ENCODE measurements at regions not wholly inside any gene's neighbourhood (a gene's known extent, or its start where the extent isn't known, plus 50 kb on each side); places are given as distances from the start of the nearest gene placed in this dataset.

DNA sequence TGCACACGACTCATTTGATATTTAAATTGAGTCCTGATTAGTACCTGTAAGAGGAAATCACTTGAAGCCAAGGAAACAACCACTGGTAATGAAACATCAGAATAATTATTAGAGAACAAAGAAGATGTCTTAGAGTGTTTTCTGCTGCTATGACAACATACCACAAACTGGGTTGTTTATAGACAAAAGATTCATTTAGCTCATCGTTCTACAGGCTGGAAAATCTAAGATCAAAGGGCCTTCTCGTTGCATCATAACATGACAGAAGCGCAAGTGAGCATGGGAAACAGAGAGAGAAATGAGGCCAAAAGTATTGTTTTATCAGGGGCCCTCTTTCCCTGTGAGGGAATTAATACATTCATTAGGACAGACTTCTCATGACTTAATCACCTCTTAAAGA, 1024.0 kb upstream of the PCDH9 start:
- Histone ChIP-seq H3K9me1 (ENCODE audit: control insufficient read depth, extremely low read depth, insufficient read depth, low read length) (no peaks in the 10 kb centered on the region), H3K27me3 (ENCODE audit: control insufficient read depth, extremely low read depth, insufficient read depth, low read length) (no peaks in the 10 kb centered on the region), H3K4me1 (ENCODE audit: control insufficient read depth, extremely low read depth, insufficient read depth, low read length) (no peaks in the 10 kb centered on the region), H3K79me2 (ENCODE audit: control insufficient read depth, insufficient read depth, low read length) (no peaks in the 10 kb centered on the region), H2AFZ (ENCODE audit: control insufficient read depth, low read length) (no peak overlapping the region), H3K4me3 (ENCODE audit: control insufficient read depth in 2 of 3, extremely low read depth in 1 of 3, insufficient read depth in 2 of 3, low read depth in 1 of 3, low read length in 3 of 3) (no peak overlapping the region), H3K36me3 (ENCODE audit: control insufficient read depth in 2 of 2, extremely low read depth in 1 of 2, insufficient read depth in 2 of 2, low read length in 2 of 2) (no peaks in the 10 kb centered on the region), H3K27ac (ENCODE audit: control insufficient read depth, insufficient read depth, low read length) (no peak overlapping the region), H3K9me3 (ENCODE audit: control insufficient read depth, low read depth, low read length) (no peaks in the 10 kb centered on the region), H3K9ac (ENCODE audit: control insufficient read depth, extremely low read depth, insufficient read depth, low read length) (no peak overlapping the region), H3K4me2 (ENCODE audit: control insufficient read depth, extremely low read depth, insufficient read depth, low read depth, low read length) (no peak overlapping the region), H4K20me1 (ENCODE audit: control insufficient read depth, extremely low read depth, insufficient read depth, low read length) (no peaks in the 10 kb centered on the region)
- dilution Hi-C loops (cut with MboI; ENCODE audit: extremely low pct_ligation_motif_present, low sequenced_read_pairs): no loop called here
- no peak for TF ChIP-seq EZH2 (IDR thresholded peaks at IDR 0.05; ENCODE audit: low read length)
- TF ChIP-seq, protein P1, sequence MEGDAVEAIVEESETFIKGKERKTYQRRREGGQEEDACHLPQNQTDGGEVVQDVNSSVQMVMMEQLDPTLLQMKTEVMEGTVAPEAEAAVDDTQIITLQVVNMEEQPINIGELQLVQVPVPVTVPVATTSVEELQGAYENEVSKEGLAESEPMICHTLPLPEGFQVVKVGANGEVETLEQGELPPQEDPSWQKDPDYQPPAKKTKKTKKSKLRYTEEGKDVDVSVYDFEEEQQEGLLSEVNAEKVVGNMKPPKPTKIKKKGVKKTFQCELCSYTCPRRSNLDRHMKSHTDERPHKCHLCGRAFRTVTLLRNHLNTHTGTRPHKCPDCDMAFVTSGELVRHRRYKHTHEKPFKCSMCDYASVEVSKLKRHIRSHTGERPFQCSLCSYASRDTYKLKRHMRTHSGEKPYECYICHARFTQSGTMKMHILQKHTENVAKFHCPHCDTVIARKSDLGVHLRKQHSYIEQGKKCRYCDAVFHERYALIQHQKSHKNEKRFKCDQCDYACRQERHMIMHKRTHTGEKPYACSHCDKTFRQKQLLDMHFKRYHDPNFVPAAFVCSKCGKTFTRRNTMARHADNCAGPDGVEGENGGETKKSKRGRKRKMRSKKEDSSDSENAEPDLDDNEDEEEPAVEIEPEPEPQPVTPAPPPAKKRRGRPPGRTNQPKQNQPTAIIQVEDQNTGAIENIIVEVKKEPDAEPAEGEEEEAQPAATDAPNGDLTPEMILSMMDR (optimal IDR thresholded peaks at IDR 0.05 in 1 of 3, IDR thresholded peaks at IDR 0.05 in 1 of 3, conservative IDR thresholded peaks at IDR 0.05 in 1 of 3; ENCODE audit: extremely low read depth in 1 of 3, insufficient read depth in 2 of 3, low read length in 3 of 3): no peak
- FAIRE-seq (no peak), DNase-seq (ENCODE audit: low read depth, low spot score) (no peak)

DNA sequence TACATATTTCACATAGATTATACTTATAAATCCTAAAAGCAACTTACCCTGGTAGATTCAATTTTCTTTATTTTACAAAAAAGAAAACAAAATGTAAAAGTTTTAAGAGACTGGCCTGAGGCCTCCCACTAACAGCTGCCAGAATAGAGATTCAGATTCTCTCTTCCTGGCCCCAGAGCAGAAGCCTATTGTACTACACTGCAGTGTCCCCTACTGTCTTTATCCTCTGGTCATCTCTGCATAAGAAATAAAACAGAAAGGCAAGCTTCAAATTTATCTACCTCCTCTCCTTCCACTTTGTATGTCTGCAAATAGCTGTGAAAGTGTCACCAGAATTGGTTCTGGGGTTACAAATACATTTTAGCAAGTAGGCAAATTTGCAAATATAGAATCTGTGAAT, 1004.1 kb upstream of the PCDH9 start:
- TF ChIP-seq EZH2 (IDR thresholded peaks at IDR 0.05; ENCODE audit: low read length): no peak
- TF ChIP-seq, protein P1 (optimal IDR thresholded peaks at IDR 0.05 in 1 of 3, IDR thresholded peaks at IDR 0.05 in 1 of 3, conservative IDR thresholded peaks at IDR 0.05 in 1 of 3; ENCODE audit: extremely low read depth in 1 of 3, insufficient read depth in 2 of 3, low read length in 3 of 3): peak in 1 of 3 experiments; percentile 25
- no peak for FAIRE-seq
- no peak overlapping the region for H3K4me3 ChIP-seq (ENCODE audit: control insufficient read depth in 2 of 3, extremely low read depth in 1 of 3, insufficient read depth in 2 of 3, low read depth in 1 of 3, low read length in 3 of 3)

More for the DNA sequence above, 1004.1 kb upstream of the PCDH9 start:
- H3K79me2 ChIP-seq (ENCODE audit: control insufficient read depth, insufficient read depth, low read length): no peaks in the 10 kb centered on the region
- H3K9me1 ChIP-seq (ENCODE audit: control insufficient read depth, extremely low read depth, insufficient read depth, low read length): no peaks in the 10 kb centered on the region
- no peaks in the 10 kb centered on the region for H3K9me3 ChIP-seq (ENCODE audit: control insufficient read depth, low read depth, low read length)
- no peak overlapping the region for H3K27ac ChIP-seq (ENCODE audit: control insufficient read depth, insufficient read depth, low read length)
- no peaks in the 10 kb centered on the region for H3K4me1 ChIP-seq (ENCODE audit: control insufficient read depth, extremely low read depth, insufficient read depth, low read length)
- no peak overlapping the region for H2AFZ ChIP-seq (ENCODE audit: control insufficient read depth, low read length)
- H3K9ac ChIP-seq (ENCODE audit: control insufficient read depth, extremely low read depth, insufficient read depth, low read length): no peak overlapping the region
- dilution Hi-C loops (cut with MboI; ENCODE audit: extremely low pct_ligation_motif_present, low sequenced_read_pairs): no loop called here
- H3K4me2 ChIP-seq (ENCODE audit: control insufficient read depth, extremely low read depth, insufficient read depth, low read depth, low read length): no peak overlapping the region
- H4K20me1 ChIP-seq (ENCODE audit: control insufficient read depth, extremely low read depth, insufficient read depth, low read length): no peaks in the 10 kb centered on the region
- H3K27me3 ChIP-seq (ENCODE audit: control insufficient read depth, extremely low read depth, insufficient read depth, low read length): no peaks in the 10 kb centered on the region
- no peak for DNase-seq (ENCODE audit: low read depth, low spot score)
- no peaks in the 10 kb centered on the region for H3K36me3 ChIP-seq (ENCODE audit: control insufficient read depth in 2 of 2, extremely low read depth in 1 of 2, insufficient read depth in 2 of 2, low read length in 2 of 2)

Measured in keratinocyte (primary cell).